HG03460 (cell line): ENCODE measurements at regions not wholly inside any gene's neighbourhood (a gene's known extent, or its start where the extent isn't known, plus 50 kb on each side); places are given as distances from the start of the nearest gene placed in this dataset.
A peak's percentile ranks its signal among the peaks of the same experiment; 100 is the strongest.
"Not testable (repeated sequence)": the region's sequence is repeated elsewhere in the genome, so short reads cannot be mapped to it uniquely, and the experiment has no call there.

Source experiments
- ATAC-seq: cut with Tn5 transposase; IDR thresholded peaks from one replicate; pipeline ENCODE4 v1.9.1; 2021; ENCODE audit not compliant: unreplicated experiment

DNA sequence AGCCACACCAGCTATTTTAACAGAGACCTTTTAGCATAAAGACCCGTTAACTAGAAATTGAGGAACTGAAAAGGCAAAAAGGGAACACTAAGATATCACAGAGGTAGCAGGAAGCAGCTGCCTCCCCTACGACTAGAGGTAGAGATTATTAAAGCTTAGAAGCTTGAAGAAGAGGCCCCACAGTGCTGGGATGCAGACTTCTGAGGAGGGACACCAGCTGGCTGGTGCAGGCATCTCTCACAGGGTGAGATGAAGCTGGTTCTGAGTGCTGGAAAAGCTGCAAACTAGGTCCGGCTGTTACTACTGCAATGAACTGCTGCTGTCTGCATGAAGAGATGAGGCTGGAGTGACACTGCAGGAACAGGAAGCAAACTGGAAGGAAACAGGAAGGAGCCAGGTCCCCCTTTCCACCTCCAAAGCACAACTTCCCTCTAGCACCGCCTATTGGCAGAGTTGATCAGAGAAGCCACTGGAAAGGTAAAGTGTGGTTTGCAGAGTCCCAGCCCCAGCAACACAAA is 61.2 kb upstream of the MRPS9 start:
- peak; percentile 97 for ATAC-seq

DNA sequence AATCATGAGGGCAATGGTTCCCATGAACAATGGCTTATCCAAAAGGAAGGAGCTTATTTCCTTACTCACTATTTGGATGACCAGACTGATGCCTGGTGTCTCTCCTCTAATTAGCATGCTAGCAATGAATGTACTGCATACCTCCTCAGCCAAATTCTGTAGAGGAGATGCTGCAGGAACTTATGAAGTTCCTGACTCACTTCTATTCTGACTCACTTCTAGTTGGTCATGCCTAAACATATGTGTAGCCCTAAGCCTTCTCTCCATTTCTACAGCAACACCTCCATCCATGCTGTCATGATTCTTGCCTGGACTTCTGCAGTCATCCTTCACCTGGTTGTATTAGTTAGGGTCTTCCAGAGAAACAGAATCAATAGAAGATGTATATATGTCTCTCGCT is 59.9 kb upstream of the MRPS9 start:
- ATAC-seq, result no peak

GRCh38 chr2:104979786-104980185 is 58.1 kb upstream of the MRPS9 start:
- ATAC-seq, result not testable (repeated sequence)

DNA sequence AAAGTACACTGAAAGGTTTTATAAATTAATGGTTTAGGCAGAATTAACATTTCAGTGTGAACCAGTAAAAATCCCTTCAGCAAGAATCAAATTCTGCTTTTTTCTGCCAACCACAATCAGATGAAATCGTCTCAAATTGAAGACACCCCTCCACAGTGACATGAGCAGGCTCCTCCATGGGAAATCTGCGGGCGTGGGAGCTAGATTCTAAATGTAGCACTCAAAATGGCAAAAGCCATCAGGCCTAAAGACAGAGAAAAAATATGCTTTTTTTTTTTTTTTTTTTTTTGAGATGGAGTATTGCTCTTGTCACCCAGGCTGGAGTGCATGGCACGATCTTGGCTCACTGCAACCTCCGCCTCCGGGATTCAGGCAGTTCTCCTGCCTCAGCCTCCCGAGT is 55.8 kb upstream of the MRPS9 start:
- no peak for ATAC-seq
